NCI-H526 treated with DMSO at 0.1 percent for 48 hours (cell line): ENCODE measurements at regions not wholly inside any gene's neighbourhood (a gene's known extent, or its start where the extent isn't known, plus 50 kb on each side); places are given as distances from the start of the nearest gene placed in this dataset.

Experiments used
- DNase-seq: peaks from one replicate; lab custom pipeline; 2025; lab: John Stamatoyannopoulos, UW

- DNase-seq: no peak
Observed at GRCh38 chr5:159422910-159423309, 92.6 kb upstream of the IL12B start.

GRCh38 chr5:159424123-159424522 is 93.8 kb upstream of the IL12B start:
- no peak for DNase-seq

DNA sequence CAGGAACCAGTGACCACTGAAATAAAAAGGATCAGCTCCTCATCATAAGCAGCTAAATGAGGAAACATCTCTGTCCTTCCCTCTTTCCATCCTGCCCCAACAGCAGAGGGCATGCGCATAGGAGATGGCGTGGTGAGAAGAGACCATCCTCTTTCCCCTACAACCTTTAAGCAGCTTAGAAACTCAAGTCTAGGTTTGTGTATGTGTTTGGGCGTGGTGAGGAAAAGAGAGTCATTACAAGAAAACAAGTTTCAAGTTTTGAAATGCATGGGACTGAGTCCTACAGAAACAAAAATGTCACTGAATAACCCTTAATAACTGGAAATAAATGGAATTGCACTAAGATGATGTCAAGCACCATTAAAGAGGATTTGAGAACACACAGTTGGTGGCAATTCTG is 96.4 kb upstream of the IL12B start:
- no peak for DNase-seq

DNA sequence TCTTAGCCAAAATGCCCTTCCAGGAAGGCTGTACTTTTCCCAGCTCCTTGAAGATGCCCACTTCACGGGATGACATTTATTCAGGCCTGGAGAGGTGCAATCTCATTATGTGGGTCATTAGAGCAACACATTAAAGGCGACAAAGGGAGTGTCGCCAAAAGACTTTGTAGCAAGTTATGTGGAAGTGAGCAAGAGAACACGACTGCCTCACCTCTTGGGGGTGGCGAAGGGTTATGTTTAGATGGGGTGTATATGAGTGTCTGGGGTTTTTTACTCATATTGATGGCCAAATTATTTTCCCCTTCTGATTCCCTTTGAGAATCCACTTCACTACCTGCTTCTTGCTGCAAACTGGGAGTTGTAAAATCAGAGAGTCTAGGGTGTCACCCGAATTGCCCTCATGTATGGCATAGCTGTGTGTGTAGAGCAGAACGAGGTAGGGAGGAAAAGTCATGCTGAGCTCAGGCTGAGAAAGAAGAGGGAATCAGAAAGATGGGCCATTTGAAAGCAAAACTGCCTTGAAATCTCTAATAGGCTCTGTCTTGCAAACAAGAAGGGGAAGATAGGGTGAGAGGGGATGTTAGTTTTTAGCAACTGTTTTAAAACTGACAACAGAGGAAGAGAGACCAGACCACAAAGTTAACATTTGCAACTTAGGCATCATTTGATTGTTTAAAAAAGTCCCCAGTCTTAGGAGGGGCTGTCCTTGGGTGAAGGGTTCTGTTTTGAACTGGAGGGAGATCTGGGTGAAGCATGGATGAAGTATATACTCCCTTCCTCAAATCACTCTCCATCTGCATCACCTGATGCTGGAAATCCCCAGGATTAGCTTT is 97.1 kb upstream of the IL12B start:
- no peak for DNase-seq

- no peak for DNase-seq
Observed at GRCh38 chr5:159430361-159431012, 100.2 kb upstream of the IL12B start.

GRCh38 chr5:159435855-159436254 is 105.6 kb upstream of the IL12B start:
- no peak for DNase-seq

- no peak for DNase-seq
Observed at GRCh38 chr5:159438092-159438491, 107.8 kb upstream of the IL12B start.

DNA sequence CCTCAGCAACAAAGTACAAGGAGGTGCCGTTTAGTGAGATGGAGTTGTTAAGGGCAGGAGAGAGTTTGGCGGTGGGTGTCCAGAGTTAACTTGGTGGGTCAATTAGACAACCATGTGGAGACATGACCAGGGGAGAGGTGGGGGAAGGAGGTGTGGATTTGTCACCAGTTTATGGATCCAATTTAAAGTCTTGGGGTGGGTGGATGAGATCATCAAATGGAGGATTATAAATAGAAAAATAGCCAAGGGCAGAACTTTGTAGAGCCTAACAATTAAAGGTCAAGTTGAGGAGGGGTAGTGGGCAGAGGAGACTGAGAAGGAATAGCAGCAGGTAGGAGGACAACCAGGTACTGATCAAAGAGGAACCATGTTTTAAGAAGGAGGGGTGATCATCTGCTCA is 108.7 kb upstream of the IL12B start:
- no peak for DNase-seq

DNA sequence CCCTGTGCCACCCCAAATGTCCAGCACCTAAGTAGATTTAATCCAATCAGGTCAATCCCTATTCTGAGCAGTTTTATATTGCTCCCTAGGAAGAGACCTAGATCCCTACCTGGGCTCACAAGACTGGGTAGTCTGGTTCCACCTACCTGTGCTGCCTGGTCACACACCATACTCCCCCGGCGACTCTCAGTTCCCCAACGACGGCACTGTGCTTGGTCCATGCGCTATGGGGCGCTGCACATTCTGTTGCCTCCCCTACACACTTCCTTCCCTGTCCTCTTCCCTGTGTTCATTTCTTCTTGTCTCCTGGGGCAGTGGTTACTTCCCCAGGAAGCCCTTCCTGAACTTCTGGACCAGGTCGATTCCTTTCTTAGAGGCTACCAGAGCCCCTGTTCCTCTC is 109.9 kb upstream of the IL12B start:
- no peak for DNase-seq

DNA sequence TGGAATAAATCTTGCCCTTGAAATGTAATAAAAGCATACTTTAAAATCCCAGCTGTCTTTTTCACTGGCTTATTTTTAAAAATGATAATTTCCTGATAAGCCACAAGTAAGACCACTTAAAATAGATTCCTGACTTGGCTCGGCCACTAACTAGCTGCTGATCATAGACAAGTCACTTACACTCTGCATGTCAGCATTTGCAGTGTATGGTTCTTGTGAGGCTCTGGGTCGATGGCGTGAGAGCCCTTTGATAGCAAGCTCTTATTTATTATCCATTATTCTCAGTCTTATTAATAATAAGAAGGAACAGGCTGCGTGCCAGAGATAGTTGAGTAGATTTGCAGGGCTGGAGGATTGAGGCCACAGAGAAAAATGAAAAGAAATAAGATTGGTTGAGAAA is 110.7 kb upstream of the IL12B start:
- no peak for DNase-seq

DNA sequence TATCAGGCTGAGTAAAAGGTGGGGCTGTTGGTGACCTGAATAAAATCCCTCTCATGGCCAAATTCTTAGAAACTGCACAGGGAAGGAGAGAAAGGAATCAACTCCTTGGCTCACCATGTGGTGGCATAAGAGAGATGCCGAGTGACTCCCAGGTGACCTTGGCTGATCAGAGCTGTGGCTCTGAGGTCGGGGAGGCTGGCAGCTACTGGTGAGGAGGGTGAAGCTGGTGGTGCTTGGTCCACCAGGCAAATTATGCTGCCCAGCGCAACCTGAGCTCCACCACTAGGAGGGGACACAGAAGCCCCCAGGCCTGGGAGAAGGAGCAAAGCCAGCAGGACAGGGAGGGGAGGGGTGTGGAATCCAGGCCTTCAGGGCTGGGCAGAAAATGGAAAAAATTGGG is 111.2 kb upstream of the IL12B start:
- DNase-seq: no peak

DNA sequence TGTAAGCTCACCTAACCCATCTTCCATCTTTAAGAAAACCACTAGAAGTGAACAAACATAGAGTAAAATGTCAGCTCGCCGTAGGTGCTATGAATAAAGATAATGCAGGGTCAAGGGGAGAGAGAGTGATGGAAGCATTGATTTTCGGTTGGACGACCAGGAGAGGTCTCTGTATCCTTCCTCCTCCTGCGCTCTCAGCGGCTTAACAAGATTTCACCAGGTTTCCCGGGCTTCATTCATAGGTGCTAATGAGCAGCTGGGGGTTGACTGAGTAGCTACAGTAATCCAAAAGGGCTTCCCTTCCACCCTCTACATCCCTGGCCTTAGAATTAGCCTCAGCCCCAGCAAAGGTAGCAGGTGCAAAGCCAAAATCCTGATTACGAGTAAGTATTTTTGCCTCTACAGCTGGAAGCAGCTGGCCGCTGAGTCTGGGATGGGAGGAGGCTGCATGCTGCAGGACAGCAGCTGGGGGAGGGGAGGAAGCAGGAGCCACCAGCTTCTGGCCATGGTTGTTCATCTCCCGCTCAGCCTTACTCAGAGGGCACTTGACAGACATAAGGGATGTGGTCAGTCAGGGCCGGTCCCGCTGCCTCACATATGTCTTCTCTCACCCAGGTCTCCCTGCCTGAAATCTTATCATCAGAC is 112.0 kb upstream of the IL12B start:
- no peak for DNase-seq

- no peak for DNase-seq
Observed at GRCh38 chr5:159444441-159445082, 114.3 kb upstream of the IL12B start.

DNA sequence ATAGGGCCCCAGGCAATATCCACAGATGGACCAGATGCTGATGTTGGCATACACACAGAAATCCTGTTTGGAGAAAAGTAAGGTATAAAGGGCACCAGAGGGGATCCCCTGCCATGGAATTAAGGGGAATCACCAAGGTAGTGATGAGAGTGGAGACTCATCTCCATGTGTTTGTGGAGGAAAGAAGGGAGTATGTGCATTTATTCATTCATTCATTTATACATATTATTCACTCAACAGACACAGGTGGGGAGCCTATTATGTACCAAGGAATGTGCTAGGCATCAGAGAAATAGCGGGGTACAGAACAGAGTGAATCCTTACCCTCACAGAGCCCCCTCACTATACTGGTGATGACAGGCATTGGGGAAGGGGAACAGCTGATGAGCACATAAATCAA is 116.8 kb upstream of the IL12B start:
- no peak for DNase-seq

DNA sequence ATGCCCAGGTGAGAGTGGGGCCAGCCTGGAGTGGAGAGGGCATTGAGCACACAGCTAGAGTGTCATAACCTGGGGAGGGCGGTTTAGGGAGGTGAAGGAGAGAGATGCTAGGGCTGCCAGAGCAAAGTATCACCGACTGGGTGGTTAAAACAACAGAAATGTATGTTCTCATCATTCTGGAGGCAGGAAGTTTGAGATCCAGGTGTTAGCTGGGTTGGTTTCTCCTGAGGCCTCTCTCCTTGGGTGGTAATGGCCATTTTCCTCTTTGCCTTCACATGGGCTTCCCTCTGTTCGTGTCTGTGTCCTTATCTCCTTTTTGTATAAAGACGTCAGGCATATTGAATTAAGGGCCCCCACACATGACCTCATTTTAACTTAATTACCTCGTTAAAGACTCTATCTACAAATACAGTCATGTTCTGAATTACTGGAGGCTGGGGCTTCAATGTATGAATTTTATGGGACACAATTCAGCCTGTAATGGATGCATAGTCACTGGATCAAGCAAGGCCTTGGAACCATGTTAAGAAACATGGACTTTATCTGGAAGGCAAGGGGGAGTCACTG is 118.6 kb upstream of the IL12B start:
- DNase-seq: no peak

DNA sequence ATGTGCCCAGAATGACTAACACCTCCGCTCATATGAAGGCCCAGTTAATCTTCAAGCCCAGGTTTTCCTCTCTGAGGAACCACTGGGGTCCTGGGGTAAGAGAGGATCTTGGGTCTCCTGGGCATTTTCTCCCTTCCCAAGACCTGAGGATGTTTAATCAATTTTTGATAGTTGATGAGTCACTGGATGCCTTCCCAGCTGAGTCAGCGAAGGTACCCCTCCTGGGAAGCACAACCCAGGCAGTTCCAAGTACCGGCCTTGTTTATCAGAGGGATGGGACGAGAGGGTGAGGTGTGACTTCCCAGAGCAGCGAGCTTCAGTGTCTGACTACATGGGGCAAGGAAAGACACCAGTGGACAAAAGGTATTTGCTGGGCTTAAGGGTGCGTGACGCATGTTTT is 119.6 kb upstream of the IL12B start:
- no peak for DNase-seq

- DNase-seq: no peak
Observed at GRCh38 chr5:159450417-159450816, 120.1 kb upstream of the IL12B start.

GRCh38 chr5:159451197-159452052 is 121.1 kb upstream of the IL12B start:
- no peak for DNase-seq

DNA sequence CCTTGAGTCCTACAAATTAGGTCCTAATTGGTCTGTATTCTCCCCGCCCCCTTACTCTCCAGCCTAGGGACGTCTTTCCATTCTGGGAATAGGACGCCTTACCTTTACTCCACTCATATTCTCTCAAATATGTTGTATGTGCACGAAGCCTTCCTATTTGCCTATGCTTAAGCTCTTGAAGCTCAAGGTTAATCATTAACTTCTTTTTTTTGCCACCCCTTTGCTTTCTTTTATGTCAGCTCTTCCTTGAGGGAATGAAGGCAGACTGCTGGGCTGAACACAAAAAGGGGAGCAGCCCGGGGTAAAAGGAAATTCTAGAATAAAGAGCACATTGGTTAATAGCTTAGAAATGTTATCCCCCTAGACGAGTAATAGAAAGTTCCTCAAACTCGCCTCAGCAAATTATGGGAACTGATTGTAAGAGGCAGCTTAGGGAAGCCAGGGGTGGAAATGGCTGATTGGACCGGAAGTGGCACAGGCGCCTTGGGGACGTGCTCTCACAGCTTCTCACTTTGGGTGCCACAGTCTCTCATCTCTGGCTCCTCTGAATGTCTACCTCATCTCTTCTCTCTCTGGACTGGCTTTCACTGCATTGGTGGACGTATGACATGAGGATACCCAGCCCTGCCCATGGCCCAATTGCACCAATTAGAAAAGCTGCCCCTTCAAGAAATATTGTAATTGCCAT is 122.3 kb upstream of the IL12B start:
- no peak for DNase-seq

GRCh38 chr5:159453209-159453608 is 122.9 kb upstream of the IL12B start:
- no peak for DNase-seq

- DNase-seq: no peak
Observed at GRCh38 chr5:159456261-159456660, 126.0 kb upstream of the IL12B start.
